ENCODE measurements at regions not wholly inside any gene's neighbourhood (a gene's known extent, or its start where the extent isn't known, plus 50 kb on each side); places are given as distances from the start of the nearest gene placed in this dataset.

- no peak for TF ChIP-seq CTCF (IDR thresholded peaks at IDR 0.05)
- no peak for TF ChIP-seq POLR2A (IDR thresholded peaks at IDR 0.05)
These were observed 544.6 kb upstream of the LMCD1 start for GRCh38 chr3:7957024-7957423.

Data from upper lobe of left lung (tissue), 4 donors.